Brain microvascular endothelial cell (primary cell): ENCODE measurements at regions not wholly inside any gene's neighbourhood (a gene's known extent, or its start where the extent isn't known, plus 50 kb on each side); places are given as distances from the start of the nearest gene placed in this dataset.
A peak's percentile ranks its signal among the peaks of the same experiment; 100 is the strongest.

ENCODE experiments used
- DNase-seq: peaks from one replicate; pipeline ENCODE4 v3.0.0-alpha.2; 2020
- H3K27ac ChIP-seq: fragments of 250-450 bp; sonication (Bioruptor Pico); 2 replicates; pipeline ENCODE4 v1.5.1; 2020; ENCODE audit warnings: mild to moderate bottlenecking, moderate library complexity
- H3K27me3 ChIP-seq: fragments of 250-450 bp; sonication (Bioruptor Pico); replicated peaks from 2 replicates; pipeline ENCODE4 v1.5.1; 2020; ENCODE audit warnings: mild to moderate bottlenecking
- H3K36me3 ChIP-seq: fragments of 250-450 bp; sonication (Bioruptor Pico); replicated peaks from 2 replicates; pipeline ENCODE4 v1.5.1; 2020; ENCODE audit warnings: mild to moderate bottlenecking
- H3K4me3 ChIP-seq: 2 replicates; pipeline ENCODE4 v1.5.1; 2011; ENCODE audit warnings: low read depth, mild to moderate bottlenecking, control low read depth, low read length, moderate library complexity
- CTCF ChIP-seq: IDR thresholded peaks from 2 replicates; pipeline ENCODE4 v1.5.1; 2011; ENCODE audit warnings: low read depth, mild to moderate bottlenecking, moderate library complexity, low read length, control low read depth, inconsistent platforms; ENCODE audit errors: missing control alignments
- in situ Hi-C: cut with HindIII; loops from 2 replicates; pipeline ENCODE4 v1.10.0; 2017; ENCODE audit warnings: low sequenced_read_pairs, low pct_ligation_motif_present

- no peak overlapping the region for H3K4me3 ChIP-seq
- in situ Hi-C loops: no loop called here
- no peaks in the 10 kb centered on the region for H3K27me3 ChIP-seq
- no peaks in the 10 kb centered on the region for H3K36me3 ChIP-seq
- DNase-seq: no peak
- H3K27ac ChIP-seq: no peak overlapping the region
- no peak for TF ChIP-seq CTCF
These were observed 202.0 kb upstream of the SALL1 start for GRCh38 chr16:51353055-51353454.

DNA sequence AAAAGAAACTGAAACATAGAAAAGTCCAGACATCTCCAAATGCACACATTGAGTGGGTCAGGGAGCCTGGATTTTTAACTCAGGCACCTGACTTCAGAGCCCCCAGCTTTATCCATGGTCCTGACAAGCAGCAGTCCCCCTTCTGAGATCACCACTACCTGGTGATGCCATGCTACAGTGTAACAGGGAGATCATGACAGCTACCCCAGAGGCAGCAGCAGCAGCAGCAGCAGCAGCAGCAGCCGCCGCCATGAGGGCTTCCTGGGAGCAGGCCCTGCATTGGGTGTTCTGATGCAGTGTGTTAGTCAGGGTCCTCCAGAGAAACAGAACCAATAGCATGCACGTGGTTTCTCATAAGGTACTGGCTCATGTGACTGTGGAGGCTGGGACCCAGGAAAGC, 198.6 kb upstream of the SALL1 start:
- no peak for DNase-seq
- TF ChIP-seq CTCF: no peak

DNA sequence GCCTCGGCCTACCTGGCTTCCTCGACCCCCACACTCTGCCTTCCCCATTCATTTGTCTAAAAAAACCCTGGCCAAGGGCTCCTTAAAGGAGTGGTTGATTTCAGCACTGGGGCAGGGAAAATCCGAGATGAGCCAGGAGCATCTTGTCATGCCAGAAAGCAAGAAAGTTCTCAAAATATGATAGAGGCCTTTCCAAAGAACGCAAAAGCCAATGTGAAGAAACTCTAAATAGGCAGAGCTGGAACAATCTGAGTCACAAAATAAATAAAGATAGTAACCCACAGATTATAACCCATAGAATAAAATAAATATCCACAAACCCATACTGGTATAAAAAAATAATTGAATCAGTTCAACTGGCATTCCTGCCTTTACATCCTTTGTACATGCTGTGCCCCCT, 192.3 kb upstream of the SALL1 start:
- Histone ChIP-seq H3K36me3 (no peaks in the 10 kb centered on the region), H3K27ac (no peak overlapping the region), H3K27me3 (no peaks in the 10 kb centered on the region), H3K4me3 (no peak overlapping the region)
- peak; percentile 4 for DNase-seq
- in situ Hi-C loops: no loop called here
- TF ChIP-seq CTCF: no peak

More for the DNA sequence above, 198.6 kb upstream of the SALL1 start:
- Histone ChIP-seq H3K27me3 (no peaks in the 10 kb centered on the region), H3K27ac (no peak overlapping the region), H3K36me3 (no peaks in the 10 kb centered on the region), H3K4me3 (no peak overlapping the region)
- in situ Hi-C loops: no loop called here

- TF ChIP-seq CTCF: no peak
- no peak for DNase-seq
- H3K4me3 ChIP-seq: no peak overlapping the region
- H3K27me3 ChIP-seq: no peaks in the 10 kb centered on the region
- H3K36me3 ChIP-seq: no peaks in the 10 kb centered on the region
- in situ Hi-C loops: no loop called here
- no peak overlapping the region for H3K27ac ChIP-seq
These were observed 190.1 kb upstream of the SALL1 start for GRCh38 chr16:51341204-51341603.

GRCh38 chr16:51337662-51338061, 186.6 kb upstream of the SALL1 start:
- no peak overlapping the region for H3K4me3 ChIP-seq
- no peaks in the 10 kb centered on the region for H3K36me3 ChIP-seq
- TF ChIP-seq CTCF: peak; percentile 51
- H3K27ac ChIP-seq: no peak overlapping the region
- H3K27me3 ChIP-seq: no peaks in the 10 kb centered on the region
- no peak for DNase-seq
- in situ Hi-C loops: no loop called here

- Histone ChIP-seq H3K36me3 (no peaks in the 10 kb centered on the region), H3K27ac (no peak overlapping the region), H3K4me3 (no peak overlapping the region), H3K27me3 (no peaks in the 10 kb centered on the region)
- in situ Hi-C loops: no loop called here
- DNase-seq: no peak
- TF ChIP-seq CTCF: no peak
These were observed 177.7 kb upstream of the SALL1 start for GRCh38 chr16:51328733-51329132.
